IPS-18c (cell line): ENCODE measurements at regions not wholly inside any gene's neighbourhood (a gene's known extent, or its start where the extent isn't known, plus 50 kb on each side); places are given as distances from the start of the nearest gene placed in this dataset.

Experiments used
- H3K4me3 ChIP-seq: 2 replicates; pipeline ENCODE4 v1.7.0; 2013; ENCODE audit warnings: low read depth, mild to moderate bottlenecking, low read length, moderate library complexity; ENCODE audit not compliant: insufficient read depth
- H3K9me3 ChIP-seq: one replicate; pipeline ENCODE4 v1.6.1; 2013; ENCODE audit warnings: mild to moderate bottlenecking, low read length, moderate library complexity; ENCODE audit not compliant: control insufficient read depth, insufficient read depth

DNA sequence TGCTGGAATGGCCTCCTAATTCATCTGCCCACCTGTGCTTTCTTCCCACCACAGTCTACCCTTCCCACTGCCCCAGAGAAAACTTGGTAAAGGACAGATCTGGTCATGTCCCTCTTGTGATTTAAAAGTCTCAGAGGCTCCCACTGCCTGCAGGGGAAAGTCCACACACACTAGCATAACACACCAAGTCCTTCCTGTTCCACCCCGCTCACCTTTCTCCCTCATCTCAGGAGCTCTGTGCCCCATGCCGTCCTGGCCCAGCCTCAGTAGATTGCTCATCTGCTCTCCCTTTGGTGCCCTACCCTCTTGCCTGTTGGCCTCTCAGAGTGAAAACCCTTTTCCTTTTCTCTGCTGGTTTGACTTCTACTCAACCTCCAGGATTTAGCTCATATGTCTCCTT lies 111.4 kb upstream of the MAP3K1 start:
- Histone ChIP-seq H3K9me3 (no peaks in the 10 kb centered on the region), H3K4me3 (no peak overlapping the region)

DNA sequence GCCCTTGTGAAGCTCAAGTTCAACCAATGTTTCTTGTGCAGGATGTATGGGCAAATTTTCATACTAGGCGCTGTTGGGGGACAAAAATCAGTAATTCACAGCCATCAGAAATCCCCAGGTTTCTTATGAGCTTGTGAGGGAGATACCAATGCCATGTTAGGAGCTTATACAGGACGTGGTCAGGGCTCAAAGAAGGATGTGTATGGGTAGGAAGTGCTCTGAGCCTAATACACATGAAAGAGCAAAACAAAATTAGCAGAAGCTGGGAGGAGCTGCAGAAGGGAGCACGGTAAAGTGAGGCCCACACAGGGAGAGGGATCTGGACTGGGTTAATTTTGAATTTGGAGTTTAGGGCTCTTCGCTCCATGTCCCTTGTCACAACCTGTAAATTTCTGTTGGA lies 114.6 kb upstream of the MAP3K1 start:
- no peak overlapping the region for H3K4me3 ChIP-seq
- no peaks in the 10 kb centered on the region for H3K9me3 ChIP-seq

- H3K4me3 ChIP-seq: no peak overlapping the region
- H3K9me3 ChIP-seq: no peaks in the 10 kb centered on the region
These were observed 115.8 kb upstream of the MAP3K1 start for GRCh38 chr5:56699538-56699937.

- Histone ChIP-seq H3K4me3 (no peak overlapping the region), H3K9me3 (no peaks in the 10 kb centered on the region)
These were observed 116.6 kb upstream of the MAP3K1 start for GRCh38 chr5:56698463-56699381.

DNA sequence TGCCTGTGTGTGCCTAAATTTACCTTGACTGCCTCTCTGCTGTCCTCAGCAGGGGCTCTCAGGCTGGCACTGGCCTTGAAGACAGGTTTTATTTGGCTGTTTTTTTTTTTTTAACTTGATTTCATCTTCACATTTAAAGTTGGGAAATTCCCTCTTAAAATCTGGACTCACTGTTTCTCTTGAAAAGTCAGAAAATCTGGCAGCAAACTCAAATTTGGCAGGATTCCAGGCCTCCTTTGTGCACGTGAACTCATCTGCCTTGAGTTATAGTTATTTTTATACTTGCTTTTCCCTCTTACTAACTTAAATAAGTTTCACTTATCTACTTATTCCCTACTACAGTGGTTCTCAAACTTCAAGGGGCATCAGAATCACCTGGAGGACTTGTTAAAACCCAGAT lies 118.4 kb upstream of the MAP3K1 start:
- no peak overlapping the region for H3K4me3 ChIP-seq
- H3K9me3 ChIP-seq: no peaks in the 10 kb centered on the region

DNA sequence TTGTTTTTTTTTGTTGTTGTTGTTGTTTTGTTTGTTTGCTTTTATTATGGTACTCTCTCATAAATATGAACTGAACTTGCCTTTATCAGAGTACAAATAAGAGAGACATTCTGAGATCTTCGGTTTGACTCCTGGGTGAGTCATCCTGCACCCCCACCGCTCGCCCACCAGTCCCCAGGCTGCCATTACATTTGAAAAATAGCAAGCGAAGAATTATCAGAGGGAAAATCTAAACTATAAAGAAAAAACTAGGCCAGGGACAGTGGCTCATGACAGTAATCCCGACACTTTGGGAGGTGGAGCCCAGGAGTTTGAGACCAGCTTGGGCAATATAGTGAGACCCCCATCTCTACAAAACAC lies 122.1 kb upstream of the MAP3K1 start:
- no peak overlapping the region for H3K4me3 ChIP-seq
- H3K9me3 ChIP-seq: no peaks in the 10 kb centered on the region

DNA sequence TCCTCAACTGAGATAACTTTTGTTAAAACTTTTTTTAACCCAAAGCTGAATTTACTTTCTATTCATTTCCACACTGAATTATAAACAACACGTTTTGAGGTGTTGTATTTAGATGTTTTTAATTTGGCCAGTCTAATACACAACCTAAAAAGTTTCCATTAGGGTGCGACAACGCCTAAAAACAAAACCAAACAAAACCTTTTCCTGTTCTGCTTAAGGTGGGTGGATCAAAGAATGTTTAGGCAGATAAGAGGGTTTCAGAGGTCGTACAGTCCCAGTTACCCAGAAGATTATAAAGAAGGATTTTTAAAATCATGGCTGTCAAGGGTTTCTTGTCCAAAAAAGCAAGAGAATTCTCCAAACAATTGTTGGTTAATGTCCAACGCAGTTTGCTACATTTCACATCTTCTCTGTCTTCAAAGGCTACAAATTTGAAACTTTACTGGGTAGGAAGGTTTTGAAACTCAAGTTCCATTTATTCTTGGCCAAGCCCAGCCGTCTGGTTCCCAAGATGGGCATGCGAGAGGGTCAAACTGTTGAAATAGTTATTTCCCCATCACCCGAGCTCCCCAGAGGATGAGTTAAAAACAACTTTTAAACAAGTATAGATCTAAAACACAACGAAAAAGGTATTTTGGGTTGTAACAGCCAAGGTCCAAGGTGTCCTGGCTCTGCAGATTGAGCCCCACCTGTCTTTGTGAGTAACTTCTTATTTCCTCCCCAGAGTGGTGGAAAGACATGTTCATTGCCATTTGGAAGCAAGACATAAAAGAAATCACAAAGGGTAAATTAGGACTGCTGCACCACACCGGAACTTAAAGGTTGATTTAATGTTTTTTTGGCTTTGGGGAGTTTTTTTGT lies 122.8 kb upstream of the MAP3K1 start:
- Histone ChIP-seq H3K4me3 (no peak overlapping the region), H3K9me3 (no peaks in the 10 kb centered on the region)

DNA sequence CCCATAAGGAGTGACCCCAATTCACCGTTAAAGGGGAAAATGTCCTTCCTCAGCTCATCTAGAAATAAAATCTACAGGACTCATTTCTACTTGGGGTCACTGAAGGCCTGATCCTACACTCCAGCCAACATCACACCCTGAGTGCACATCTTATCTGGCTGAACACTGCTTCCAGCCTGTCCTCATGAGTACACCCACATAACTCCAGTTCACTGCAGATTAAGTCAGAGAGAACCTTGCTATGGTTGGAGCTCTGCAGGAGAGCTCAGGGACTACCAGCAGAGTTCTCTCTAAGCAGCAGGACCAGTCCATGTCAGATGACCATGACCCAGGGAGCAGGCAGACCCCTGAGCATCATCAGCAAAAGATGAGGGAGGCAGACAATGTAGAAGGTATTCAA lies 126.9 kb upstream of the MAP3K1 start:
- no peaks in the 10 kb centered on the region for H3K9me3 ChIP-seq
- H3K4me3 ChIP-seq: no peak overlapping the region

DNA sequence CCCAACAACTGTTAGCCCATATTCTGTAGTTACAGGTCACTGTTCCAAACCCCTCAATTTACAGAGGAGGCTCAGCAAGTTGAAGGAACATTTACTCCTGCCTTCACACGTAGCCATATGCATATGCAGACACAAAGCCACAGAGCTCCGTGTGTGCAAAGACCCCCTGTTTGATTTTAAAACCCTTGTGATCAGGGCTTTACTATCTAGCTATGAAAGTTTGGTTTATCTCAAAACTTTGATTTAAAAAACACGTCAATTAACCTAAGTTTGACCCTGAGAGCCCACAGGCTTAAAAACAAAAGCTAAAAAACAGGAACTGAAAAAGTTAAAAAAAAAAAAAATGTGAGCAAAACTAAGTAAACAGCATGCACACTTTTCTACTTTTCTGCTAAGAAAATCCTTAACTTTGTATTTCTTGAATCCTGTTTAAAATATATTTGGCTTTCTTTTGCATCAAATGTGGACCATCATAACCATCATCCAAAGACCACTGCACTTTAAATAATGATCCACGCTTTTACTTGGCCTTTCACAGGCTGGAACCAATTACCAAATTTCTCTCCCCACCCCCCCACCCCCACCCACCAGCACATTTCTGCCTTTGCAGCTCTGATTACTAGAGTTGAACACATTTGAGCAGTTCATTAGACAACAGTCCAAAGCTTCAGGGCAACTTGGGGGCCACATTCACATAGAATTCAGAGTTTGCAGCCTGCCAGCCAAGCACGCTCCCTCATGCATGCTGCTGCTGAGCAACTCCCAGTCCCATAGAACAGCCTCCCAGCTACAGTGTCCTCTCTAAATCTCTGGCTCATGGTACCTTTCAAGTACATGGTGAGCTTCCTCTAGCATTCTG lies 128.8 kb upstream of the MAP3K1 start:
- no peaks in the 10 kb centered on the region for H3K9me3 ChIP-seq
- no peak overlapping the region for H3K4me3 ChIP-seq

DNA sequence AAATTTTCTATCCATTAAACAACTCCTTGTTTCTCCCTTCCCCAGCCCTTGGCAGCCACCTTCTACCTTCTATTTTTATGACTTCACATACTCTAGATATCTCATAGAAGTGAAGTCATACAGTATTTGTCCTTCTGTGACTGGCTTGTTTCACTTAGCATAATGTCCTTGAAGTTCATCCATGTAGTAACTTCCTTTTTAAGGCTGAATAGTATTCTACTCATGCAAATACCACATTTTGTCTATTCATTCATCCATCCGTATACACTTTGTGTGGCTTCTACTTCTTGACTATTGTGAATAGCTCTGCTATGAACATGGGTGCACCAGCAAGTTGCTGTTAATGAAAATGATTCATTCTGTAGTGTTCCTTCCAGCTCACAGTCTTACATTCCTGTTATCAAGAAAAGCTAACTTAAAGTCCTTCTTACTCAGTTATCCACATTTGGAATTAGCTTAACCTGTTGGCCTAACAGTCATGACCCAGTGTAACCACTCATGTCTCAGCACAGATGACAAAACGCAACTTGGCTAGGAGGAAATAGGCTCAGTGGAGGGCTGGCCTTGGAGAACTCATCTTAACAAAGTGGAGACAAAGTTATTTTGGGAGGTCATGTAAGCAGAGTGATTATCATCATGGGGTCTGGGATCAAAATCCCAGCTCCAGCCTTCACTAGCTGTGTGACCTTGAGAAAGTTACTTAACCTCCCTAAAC lies 129.7 kb upstream of the MAP3K1 start:
- H3K4me3 ChIP-seq: no peak overlapping the region
- no peaks in the 10 kb centered on the region for H3K9me3 ChIP-seq

DNA sequence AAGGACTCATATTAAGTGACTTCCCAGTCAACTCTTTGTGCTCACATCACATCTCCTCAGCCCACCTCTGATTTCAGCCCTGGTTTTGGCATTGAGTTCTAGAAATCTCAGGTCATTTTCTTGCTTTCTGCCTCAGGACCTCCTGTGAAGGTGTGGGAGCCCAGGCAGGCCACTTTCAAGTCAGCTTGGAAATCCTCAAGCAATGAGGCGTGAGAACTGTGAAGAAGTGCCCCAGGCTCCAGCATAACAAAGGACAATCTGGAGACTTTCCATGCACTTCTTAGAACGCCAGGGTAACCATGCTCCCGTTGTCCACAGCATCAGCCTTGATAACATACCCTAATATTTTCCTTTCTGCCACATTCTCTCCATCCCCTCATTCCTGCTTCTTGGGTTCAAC lies 131.2 kb upstream of the MAP3K1 start:
- Histone ChIP-seq H3K9me3 (no peaks in the 10 kb centered on the region), H3K4me3 (no peak overlapping the region)

GRCh38 chr5:56683733-56684132 lies 131.6 kb upstream of the MAP3K1 start:
- no peak overlapping the region for H3K4me3 ChIP-seq
- no peaks in the 10 kb centered on the region for H3K9me3 ChIP-seq

GRCh38 chr5:56683281-56683680 lies 132.1 kb upstream of the MAP3K1 start:
- H3K4me3 ChIP-seq: no peak overlapping the region
- H3K9me3 ChIP-seq: no peaks in the 10 kb centered on the region

GRCh38 chr5:56681346-56681745 lies 134.0 kb upstream of the MAP3K1 start:
- peaks cover 2% of the 10 kb centered on the region for H3K9me3 ChIP-seq

DNA sequence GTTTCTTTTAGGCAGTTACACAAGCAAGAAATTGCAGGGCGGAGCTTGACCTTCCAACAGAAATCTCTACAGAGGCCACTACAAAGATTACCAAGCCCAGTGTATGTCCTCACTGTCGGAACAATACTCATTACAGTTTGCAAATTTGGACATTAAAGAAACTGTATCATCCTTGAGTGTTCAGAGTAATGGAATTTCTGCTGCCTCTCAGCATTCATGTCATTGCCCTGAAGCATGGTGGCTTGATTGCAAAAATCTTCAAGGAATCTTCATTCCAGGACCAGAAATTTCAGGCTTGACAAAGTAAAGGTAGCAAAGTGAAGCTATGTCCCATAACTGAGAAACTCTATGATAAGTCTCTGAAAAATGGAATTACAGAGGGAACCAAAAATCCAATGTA lies 134.6 kb upstream of the MAP3K1 start:
- H3K9me3 ChIP-seq: peaks cover 2% of the 10 kb centered on the region

More at GRCh38 chr5:56681346-56681745, 134.0 kb upstream of the MAP3K1 start:
- no peak overlapping the region for H3K4me3 ChIP-seq

GRCh38 chr5:56677690-56678305 lies 137.6 kb upstream of the MAP3K1 start:
- no peak overlapping the region for H3K4me3 ChIP-seq
- H3K9me3 ChIP-seq: peaks cover 2% of the 10 kb centered on the region

More for the DNA sequence above, 134.6 kb upstream of the MAP3K1 start:
- H3K4me3 ChIP-seq: no peak overlapping the region
